ENCODE measurements at regions not wholly inside any gene's neighbourhood (a gene's known extent, or its start where the extent isn't known, plus 50 kb on each side); places are given as distances from the start of the nearest gene placed in this dataset.

DNA sequence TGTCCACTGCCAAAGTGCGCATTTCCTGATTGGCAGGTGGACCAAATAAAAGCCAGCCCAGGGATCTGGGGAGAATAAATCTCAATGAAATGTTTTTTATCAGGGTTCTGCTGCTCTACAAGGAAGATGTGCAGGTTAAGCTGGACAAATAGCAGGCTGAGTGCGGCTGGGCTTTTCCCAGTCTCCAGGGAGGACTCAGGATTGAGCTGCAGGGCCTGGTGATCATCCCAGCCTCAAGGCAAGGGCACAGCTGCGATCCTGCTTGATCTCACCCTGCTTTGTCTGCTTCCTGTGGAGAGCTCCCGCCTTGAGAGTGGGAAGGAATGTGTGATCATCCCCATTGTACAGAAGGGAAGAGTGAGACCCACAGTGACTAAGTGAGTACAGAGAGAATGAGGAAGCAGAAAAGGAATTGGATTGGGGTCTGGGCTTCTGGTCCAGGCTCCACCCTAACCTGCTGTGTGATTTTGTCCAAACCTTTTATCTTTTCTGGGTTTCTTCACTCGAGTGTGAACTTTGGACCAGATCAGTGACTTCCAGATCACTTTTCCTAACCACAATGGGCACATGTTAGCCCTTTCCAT, 75.3 kb upstream of the CRHR1 start:
- no peaks in the 10 kb centered on the region for H3K36me3 ChIP-seq
- no peaks in the 10 kb centered on the region for H3K27me3 ChIP-seq (replicated peaks; ENCODE audit: insufficient read depth)
- intact Hi-C loops (cut with DNase I) = no loop called here
- DNase-seq (ENCODE audit: low spot score) = no peak
- TF ChIP-seq, protein P1, sequence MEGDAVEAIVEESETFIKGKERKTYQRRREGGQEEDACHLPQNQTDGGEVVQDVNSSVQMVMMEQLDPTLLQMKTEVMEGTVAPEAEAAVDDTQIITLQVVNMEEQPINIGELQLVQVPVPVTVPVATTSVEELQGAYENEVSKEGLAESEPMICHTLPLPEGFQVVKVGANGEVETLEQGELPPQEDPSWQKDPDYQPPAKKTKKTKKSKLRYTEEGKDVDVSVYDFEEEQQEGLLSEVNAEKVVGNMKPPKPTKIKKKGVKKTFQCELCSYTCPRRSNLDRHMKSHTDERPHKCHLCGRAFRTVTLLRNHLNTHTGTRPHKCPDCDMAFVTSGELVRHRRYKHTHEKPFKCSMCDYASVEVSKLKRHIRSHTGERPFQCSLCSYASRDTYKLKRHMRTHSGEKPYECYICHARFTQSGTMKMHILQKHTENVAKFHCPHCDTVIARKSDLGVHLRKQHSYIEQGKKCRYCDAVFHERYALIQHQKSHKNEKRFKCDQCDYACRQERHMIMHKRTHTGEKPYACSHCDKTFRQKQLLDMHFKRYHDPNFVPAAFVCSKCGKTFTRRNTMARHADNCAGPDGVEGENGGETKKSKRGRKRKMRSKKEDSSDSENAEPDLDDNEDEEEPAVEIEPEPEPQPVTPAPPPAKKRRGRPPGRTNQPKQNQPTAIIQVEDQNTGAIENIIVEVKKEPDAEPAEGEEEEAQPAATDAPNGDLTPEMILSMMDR (IDR thresholded peaks at IDR 0.05) = no peak
- TF ChIP-seq POLR2A (IDR thresholded peaks at IDR 0.05) = no peak
- no peak for TF ChIP-seq POLR2AphosphoS5 (IDR thresholded peaks at IDR 0.05)
- 71% methylated on average over 5 of the region's 5 CpGs for WGBS
- H3K4me1 ChIP-seq (replicated peaks) = no peaks in the 10 kb centered on the region
- no peak overlapping the region for H3K27ac ChIP-seq
- no peak overlapping the region for H3K4me3 ChIP-seq
- no peaks in the 10 kb centered on the region for H3K9me3 ChIP-seq

DNA sequence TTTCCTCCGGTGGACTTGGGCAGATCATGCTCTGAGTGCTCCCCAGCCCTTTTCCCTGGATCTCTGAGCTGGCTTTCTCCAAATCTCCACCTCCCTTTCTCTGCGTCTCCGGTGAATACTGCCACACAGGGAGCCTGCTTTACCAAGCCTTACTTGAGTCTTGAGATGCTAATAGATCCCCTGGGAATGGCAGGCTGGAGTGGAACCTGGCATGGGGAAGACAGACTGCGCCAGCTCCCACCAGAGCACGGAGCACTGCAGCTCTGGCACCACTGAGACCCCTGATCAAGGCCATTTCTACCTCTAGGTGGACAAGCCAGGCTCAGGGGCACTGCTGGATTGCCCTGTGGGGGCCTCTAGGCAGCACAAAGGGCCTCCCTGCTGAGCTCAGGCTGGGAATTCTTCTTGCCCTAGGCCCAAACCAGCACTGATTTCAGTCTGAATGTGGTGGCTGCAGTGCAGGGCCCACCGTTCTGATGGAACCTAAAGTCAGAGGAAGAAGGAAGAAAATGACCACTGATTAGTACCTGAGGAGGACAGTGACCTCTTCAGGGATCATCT, 74.3 kb upstream of the CRHR1 start:
- no peaks in the 10 kb centered on the region for H3K27me3 ChIP-seq (replicated peaks; ENCODE audit: insufficient read depth)
- no peak overlapping the region for H3K27ac ChIP-seq
- WGBS = 79% methylated on average over 6 of the region's 6 CpGs
- no peaks in the 10 kb centered on the region for H3K4me1 ChIP-seq (replicated peaks)
- H3K4me3 ChIP-seq = no peak overlapping the region
- no peaks in the 10 kb centered on the region for H3K36me3 ChIP-seq
- TF ChIP-seq POLR2AphosphoS5 (IDR thresholded peaks at IDR 0.05) = no peak
- no peak for TF ChIP-seq POLR2A (IDR thresholded peaks at IDR 0.05)
- TF ChIP-seq, protein P1 (IDR thresholded peaks at IDR 0.05) = no peak
- intact Hi-C loops (cut with DNase I) = no loop called here
- DNase-seq (ENCODE audit: low spot score) = no peak
- H3K9me3 ChIP-seq = no peaks in the 10 kb centered on the region

DNA sequence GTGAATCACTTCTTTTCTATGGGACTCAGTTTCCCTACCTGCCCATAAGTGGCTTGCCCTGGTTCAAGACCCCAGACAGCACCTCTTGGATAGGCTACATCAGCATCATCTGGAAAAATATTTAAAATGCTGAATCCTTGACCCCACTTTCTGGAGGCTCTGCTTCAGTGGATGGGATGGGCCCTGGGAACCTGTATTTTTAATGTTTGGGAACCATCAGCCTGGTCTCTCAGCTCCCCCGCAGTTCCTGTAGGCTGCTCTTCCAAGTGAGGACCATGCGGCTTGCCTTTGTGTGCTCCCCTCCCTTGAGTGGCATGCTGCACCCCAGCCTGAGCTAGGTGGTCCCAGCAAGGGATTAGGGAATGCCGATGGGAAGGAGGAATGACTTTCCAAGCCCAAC, 68.3 kb upstream of the CRHR1 start:
- Histone ChIP-seq H3K4me1 (replicated peaks) (no peaks in the 10 kb centered on the region), H3K27me3 (replicated peaks; ENCODE audit: insufficient read depth) (peaks cover 3% of the 10 kb centered on the region), H3K36me3 (no peaks in the 10 kb centered on the region), H3K4me3 (no peak overlapping the region), H3K27ac (no peak overlapping the region), H3K9me3 (no peaks in the 10 kb centered on the region)
- intact Hi-C loops (cut with DNase I) = no loop called here
- DNase-seq (ENCODE audit: low spot score) = no peak
- 68% methylated on average over 3 of the region's 3 CpGs for WGBS
- TF ChIP-seq POLR2A (IDR thresholded peaks at IDR 0.05) (no peak), POLR2AphosphoS5 (IDR thresholded peaks at IDR 0.05) (no peak)
- TF ChIP-seq, protein P1 (IDR thresholded peaks at IDR 0.05) = no peak

DNA sequence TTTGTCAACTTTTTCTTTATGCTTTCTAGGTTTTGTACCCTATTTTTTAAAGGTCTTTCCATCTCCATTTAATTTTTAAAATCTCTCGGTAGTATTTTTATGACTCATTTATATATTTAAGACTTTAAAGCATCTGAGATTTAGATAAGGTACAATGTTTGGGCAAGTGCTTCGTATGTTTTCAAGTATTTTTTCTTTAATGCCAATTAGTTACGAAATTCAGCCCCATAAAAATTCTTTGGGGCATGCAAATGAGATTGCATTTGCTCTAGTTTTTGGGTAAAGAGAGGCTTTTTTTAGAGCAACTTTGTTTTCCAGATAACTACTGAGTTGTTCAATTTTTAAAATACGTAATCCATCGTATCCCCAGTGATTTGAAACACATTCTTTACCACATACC, 65.3 kb upstream of the CRHR1 start:
- H3K27me3 ChIP-seq (replicated peaks; ENCODE audit: insufficient read depth) = peaks cover 3% of the 10 kb centered on the region
- DNase-seq (ENCODE audit: low spot score) = no peak
- WGBS = 41% methylated on average over 5 of the region's 5 CpGs
- intact Hi-C loops (cut with DNase I) = no loop called here
- no peak overlapping the region for H3K27ac ChIP-seq
- no peaks in the 10 kb centered on the region for H3K9me3 ChIP-seq
- no peaks in the 10 kb centered on the region for H3K4me1 ChIP-seq (replicated peaks)
- TF ChIP-seq POLR2AphosphoS5 (IDR thresholded peaks at IDR 0.05) = no peak
- TF ChIP-seq, protein P1 (IDR thresholded peaks at IDR 0.05) = no peak
- no peak for TF ChIP-seq POLR2A (IDR thresholded peaks at IDR 0.05)
- no peak overlapping the region for H3K4me3 ChIP-seq
- H3K36me3 ChIP-seq = no peaks in the 10 kb centered on the region
